ENCODE measurements at regions not wholly inside any gene's neighbourhood (a gene's known extent, or its start where the extent isn't known, plus 50 kb on each side); places are given as distances from the start of the nearest gene placed in this dataset.
"Not testable (repeated sequence)": the region's sequence is repeated elsewhere in the genome, so short reads cannot be mapped to it uniquely, and the experiment has no call there.

DNA sequence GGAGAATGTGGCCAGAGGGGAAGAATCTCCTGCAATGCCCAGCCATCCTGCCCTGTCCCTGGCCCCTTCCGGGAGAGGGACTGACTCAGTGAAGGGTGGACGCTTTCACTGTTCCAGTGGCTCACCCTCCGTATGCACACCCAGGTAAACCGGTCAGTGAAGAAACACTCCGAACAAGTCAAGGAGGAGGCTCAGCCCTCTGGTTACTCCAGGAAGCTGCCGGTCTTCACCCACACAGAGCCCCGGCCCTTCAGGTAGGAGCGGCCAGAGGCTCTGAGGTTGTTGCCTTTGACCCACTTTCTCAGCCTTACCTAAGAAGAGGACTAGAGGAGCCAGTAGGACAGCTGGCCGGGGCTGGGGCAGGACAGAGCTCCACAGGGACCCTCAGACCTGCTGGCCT, 4419.8 kb upstream of the TPTE start:
- H3K4me1 ChIP-seq; H3K4me3 ChIP-seq; FAIRE-seq; ATAC-seq; intact Hi-C loops (cut with DNase I); H3K9me3 ChIP-seq; H3K36me3 ChIP-seq; H3K27ac ChIP-seq; H3K27me3 ChIP-seq; DNase-seq: not testable (repeated sequence)
- WGBS, 2 donors: no CpG with 5 or more reads among the region's 9 CpGs

DNA sequence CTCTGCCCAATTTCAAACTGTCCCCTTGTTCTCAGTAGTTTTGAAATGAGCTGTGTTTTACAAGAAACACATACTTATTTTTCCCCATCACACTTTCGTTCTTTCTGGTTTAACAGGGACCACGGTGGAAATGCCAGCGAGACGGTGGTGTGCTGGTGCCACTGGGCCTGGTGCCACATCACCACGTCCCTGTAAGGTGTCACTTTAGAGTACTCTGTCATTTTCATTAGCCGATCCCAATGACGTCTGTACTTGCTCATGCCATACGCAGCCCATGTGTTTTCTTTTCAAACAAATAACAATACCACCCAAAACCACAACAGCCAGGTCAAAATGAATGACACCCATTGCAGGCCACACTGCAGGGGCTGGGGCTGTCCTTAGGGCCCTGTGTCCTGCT, 4416.8 kb upstream of the TPTE start:
- ATAC-seq; intact Hi-C loops (cut with DNase I); H3K4me1 ChIP-seq; H3K36me3 ChIP-seq; H3K9me3 ChIP-seq; H3K4me3 ChIP-seq; H3K27ac ChIP-seq; DNase-seq; H3K27me3 ChIP-seq; FAIRE-seq: not testable (repeated sequence)
- WGBS, 2 donors: no CpG with 5 or more reads among the region's 8 CpGs

DNA sequence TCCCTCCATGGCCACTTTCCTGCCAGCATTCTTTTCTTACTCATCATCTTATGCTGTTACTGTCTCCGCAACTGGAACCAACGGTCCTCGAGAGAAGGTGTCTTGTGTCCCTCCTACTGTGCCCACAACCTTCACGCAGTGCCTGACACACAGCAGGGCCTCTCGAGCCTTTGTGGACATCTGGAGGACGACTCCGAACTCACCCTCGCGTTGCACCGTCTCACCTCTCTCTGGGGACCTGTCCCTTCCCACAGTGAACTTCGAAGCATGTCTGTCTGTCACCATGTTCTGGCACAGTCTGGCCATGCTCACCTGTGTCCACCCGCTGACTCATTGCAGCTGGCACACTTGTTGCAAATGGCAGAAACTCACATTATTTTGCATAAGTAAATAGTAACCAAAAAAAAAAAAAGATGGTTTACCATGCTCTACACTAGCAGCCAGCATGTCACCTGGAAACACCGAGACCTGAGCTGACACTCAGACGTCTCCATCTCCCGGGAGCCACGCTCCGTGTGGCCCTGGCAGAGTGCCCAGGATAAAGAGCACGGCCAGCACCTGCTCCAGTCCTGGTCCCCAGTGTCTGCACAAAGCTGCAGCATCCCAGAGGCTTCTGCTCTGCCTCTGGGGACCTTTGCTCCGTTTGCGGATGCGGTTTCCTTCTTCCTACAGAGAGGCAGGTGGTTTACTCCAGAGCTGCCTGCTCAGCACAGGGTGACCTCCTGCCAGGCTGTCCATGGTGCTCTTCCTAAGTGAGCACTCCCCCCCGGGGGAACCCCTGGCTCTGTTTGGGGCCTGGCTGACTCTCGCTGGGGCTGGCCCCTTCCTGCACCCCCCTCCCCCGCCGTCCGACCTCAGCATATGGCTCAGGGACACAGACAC, 4414.5 kb upstream of the TPTE start:
- H3K9me3 ChIP-seq; H3K27me3 ChIP-seq; FAIRE-seq; H3K4me3 ChIP-seq; H3K36me3 ChIP-seq; intact Hi-C loops (cut with DNase I); H3K27ac ChIP-seq; H3K4me1 ChIP-seq: not testable (repeated sequence)
- ATAC-seq: peak; percentile 63 to 82 (median 68)
- peak in 5 of 6 donors; percentile 10 to 50 (median 30) for DNase-seq
- no CpG with 5 or more reads among the region's 26 CpGs for WGBS, 2 donors

DNA sequence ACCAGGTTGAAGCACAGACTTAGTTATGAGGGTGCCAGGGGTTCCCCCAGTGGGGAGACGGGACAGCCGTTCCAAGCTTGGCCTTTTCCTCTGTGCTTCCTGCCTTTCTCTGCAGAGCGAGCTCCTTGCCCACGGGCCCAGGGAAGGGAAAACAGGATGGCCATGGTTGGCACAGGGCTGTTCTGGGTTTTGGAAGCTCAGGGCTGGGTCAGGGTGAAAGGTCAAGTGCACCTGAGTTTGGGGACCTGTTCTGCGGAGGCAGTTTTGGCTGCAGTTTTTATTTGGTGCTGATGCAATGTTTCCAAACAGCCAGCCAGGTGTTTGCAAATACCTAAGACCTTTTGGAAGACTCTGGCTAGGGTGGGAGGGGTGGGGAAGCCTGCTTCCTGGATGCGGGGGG, 4412.5 kb upstream of the TPTE start:
- H3K4me3 ChIP-seq; H3K27ac ChIP-seq; H3K36me3 ChIP-seq; DNase-seq; H3K27me3 ChIP-seq; H3K4me1 ChIP-seq; FAIRE-seq; ATAC-seq; intact Hi-C loops (cut with DNase I); H3K9me3 ChIP-seq: not testable (repeated sequence)
- WGBS, 2 donors: no CpG with 5 or more reads among the region's 6 CpGs

DNA sequence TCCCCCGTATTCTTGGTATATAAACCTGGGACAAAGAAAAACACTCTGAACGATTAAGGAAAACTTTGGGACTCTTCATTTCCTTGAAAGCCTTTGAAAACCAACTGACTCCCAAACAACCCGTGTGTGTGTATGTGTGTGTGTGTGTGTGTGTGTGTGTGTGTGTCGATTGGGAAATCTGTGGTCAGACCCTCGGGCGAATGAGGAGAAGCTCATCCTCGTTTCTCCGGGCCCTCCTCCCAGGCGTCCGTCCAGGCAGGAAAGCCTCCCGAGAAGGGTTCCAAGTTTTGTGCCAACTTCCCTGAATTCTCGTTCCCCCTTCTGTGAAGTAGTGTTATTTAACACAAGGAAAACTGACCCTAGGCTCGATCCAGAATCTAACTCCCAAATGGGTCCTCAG, 4411.6 kb upstream of the TPTE start:
- H3K27ac ChIP-seq; FAIRE-seq; H3K27me3 ChIP-seq; intact Hi-C loops (cut with DNase I); H3K4me1 ChIP-seq; H3K4me3 ChIP-seq; H3K36me3 ChIP-seq; H3K9me3 ChIP-seq: not testable (repeated sequence)
- DNase-seq (peak in 4 of 6 donors; percentile 4 to 35 (median 13)), ATAC-seq (peak in 1 of 4 donors; percentile 4)
- WGBS, 2 donors: 70% methylated on average over 2 of the region's 13 CpGs; no CpG with 5 or more reads in 1 of the 2 donors

DNA sequence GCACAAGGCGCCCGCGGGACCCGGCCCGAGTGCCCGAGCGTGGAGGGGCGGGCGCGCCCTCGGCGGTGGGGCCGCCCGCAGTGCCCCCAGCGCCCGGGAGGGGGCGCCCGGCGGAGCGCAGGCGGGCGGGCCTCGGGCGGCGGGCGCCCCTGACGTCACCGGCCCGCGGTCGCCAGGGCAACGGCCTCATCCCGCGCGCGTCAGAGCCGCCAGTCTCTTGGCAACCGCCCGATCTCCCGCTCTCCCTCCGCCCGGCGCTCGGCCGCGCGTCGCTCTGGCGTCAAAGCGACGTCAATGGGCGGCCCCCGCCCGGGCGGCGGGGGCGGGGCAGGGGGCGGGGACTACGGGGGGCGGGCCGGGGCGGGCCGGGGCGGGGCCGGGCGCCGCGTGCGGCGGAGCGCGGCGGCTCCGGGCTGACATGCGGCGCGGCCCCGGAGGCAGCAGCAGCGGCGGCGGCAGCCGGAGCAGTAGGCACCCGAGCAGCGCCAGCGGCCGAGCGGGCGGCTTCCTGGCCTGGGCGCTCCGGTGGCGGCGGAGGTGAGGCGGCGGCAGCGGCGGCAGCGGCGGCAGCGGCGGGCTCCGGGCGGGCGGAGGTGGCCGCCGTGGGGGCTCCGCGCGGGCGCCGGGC, 4410.6 kb upstream of the TPTE start:
- H3K27me3 ChIP-seq; H3K27ac ChIP-seq; H3K4me1 ChIP-seq; FAIRE-seq; H3K36me3 ChIP-seq; H3K4me3 ChIP-seq; DNase-seq; intact Hi-C loops (cut with DNase I); H3K9me3 ChIP-seq: not testable (repeated sequence)
- WGBS, 2 donors: no CpG with 5 or more reads among the region's 110 CpGs
- ATAC-seq: peak; percentile 51 to 79 (median 74)

DNA sequence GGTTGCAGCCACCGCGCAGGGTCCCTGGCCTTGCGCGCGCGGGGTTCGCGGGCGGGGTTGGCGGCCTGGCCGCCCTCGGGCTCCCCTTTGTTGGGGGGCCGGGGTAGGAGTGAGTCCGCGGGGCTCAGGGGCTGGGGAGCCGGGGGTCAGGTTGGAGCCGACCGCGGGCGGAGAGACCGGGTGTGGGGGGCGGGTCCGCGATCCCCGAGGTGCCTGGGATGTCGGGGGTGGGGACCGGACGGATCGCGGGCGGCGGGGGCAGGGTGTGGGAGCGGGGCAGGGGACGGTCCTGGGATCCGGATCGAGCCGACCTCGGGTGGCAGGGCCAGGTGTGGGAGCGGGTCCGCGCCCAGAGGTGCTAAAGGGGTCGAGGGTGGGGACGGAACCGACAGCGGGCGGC, 4410.0 kb upstream of the TPTE start:
- WGBS, 2 donors: no CpG with 5 or more reads among the region's 46 CpGs
- H3K4me1 ChIP-seq; H3K27ac ChIP-seq; H3K27me3 ChIP-seq; H3K36me3 ChIP-seq; H3K9me3 ChIP-seq; intact Hi-C loops (cut with DNase I); H3K4me3 ChIP-seq; FAIRE-seq: not testable (repeated sequence)
- ATAC-seq: peak; percentile 1 to 17 (median 8)
- peak in 5 of 6 donors; percentile 10 to 66 (median 56) for DNase-seq

DNA sequence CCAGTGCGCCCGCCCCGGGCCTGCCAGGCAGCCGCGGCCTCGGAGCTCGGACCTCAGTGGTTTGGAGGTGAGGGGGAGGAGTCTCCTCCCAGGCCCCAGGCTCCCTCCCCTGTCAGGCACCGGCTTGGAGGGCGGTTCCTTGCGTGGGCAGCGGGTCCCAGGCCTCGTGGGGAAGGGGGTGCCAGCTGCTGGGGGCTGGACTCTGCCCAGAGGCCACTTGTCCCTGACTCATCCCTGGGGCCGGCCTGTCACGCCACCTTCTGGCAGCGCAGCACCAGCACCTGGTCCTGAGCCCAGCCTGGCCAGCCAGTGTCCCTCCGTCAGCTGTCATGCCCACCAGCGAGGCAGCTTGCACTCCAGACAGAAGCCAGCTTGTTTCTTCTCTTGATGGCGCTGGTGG, 4403.0 kb upstream of the TPTE start:
- H3K36me3 ChIP-seq; H3K27me3 ChIP-seq; intact Hi-C loops (cut with DNase I); H3K4me3 ChIP-seq; FAIRE-seq; H3K27ac ChIP-seq; H3K9me3 ChIP-seq; H3K4me1 ChIP-seq: not testable (repeated sequence)
- peak in 4 of 6 donors; percentile 27 to 64 (median 45) for DNase-seq
- ATAC-seq: peak in 2 of 4 donors; percentile 3 to 16
- 97% methylated on average over 5 of the region's 18 CpGs; no CpG with 5 or more reads in 1 of the 2 donors for WGBS, 2 donors

DNA sequence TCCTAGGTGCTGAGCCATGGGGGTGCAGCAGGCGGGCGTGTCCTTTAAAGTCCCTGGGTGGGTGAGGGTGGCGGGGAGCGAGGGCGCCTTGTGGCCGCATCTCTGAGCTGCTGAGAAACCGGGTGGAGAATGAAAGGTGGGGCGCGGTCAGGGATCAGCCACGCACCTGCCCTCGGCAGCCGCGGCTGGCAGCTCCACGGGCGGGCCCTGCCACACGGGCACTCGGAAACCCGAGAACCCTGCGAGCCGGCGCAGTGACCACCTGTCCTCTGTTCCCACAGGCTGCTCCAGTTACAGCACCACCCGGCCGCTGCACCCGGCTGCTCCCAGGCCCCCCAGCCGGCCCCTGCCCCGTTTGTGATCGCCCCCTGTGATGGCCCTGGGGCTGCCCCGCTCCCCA, 4400.5 kb upstream of the TPTE start:
- H3K4me1 ChIP-seq; H3K27me3 ChIP-seq; FAIRE-seq; H3K27ac ChIP-seq; H3K9me3 ChIP-seq; H3K36me3 ChIP-seq; intact Hi-C loops (cut with DNase I); H3K4me3 ChIP-seq: not testable (repeated sequence)
- WGBS, 2 donors: 97 to 98% methylated on average over 8 to 14 of the region's 28 CpGs
- DNase-seq (peak in 3 of 6 donors; percentile 17 to 55 (median 26)), ATAC-seq (peak in 1 of 4 donors; percentile 3)

DNA sequence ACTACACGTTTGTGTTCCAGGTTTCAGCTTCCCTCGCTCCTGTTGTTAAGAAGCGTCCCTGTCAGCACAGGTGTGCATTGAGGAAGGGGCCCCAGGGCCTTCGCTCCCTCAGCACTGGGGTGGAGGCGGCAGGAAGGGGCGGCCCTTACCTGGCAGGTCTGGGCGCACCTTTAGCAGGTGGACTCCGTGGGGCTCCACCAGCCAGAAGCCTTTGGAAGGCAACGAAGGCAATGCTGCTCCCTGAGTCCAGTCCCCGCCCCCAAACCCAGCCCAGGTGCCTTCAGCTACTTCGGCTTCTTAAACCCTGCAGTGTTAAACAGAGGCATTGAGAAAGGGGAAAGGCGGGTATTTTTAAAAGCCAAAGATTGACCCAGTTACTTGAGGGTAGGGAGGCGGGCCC, 4398.8 kb upstream of the TPTE start:
- 84 to 88% methylated on average over 4 to 9 of the region's 13 CpGs for WGBS, 2 donors
- H3K4me1 ChIP-seq; H3K27ac ChIP-seq; H3K9me3 ChIP-seq; H3K4me3 ChIP-seq; H3K27me3 ChIP-seq; FAIRE-seq; H3K36me3 ChIP-seq; ATAC-seq; intact Hi-C loops (cut with DNase I): not testable (repeated sequence)
- peak in 2 of 6 donors; percentile 21 to 35 for DNase-seq

DNA sequence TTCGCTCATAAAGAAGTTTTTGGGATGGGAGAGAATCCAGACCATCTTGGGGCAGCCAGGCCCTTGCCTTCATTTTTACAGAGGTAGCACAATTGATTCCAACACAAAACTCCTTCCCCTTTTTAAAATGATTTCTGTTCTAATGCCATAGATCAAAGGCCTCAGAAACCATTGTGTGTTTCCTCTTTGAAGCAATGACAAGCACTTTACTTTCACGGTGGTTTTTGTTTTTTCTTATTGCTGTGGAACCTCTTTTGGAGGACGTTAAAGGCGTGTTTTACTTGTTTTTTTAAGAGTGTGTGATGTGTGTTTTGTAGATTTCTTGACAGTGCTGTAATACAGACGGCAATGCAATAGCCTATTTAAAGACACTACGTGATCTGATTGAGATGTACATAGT, 4398.2 kb upstream of the TPTE start:
- H3K9me3 ChIP-seq; DNase-seq; H3K4me3 ChIP-seq; H3K27ac ChIP-seq; intact Hi-C loops (cut with DNase I); H3K4me1 ChIP-seq; FAIRE-seq; ATAC-seq; H3K27me3 ChIP-seq; H3K36me3 ChIP-seq: not testable (repeated sequence)
- WGBS, 2 donors: no CpG with 5 or more reads among the region's 6 CpGs

DNA sequence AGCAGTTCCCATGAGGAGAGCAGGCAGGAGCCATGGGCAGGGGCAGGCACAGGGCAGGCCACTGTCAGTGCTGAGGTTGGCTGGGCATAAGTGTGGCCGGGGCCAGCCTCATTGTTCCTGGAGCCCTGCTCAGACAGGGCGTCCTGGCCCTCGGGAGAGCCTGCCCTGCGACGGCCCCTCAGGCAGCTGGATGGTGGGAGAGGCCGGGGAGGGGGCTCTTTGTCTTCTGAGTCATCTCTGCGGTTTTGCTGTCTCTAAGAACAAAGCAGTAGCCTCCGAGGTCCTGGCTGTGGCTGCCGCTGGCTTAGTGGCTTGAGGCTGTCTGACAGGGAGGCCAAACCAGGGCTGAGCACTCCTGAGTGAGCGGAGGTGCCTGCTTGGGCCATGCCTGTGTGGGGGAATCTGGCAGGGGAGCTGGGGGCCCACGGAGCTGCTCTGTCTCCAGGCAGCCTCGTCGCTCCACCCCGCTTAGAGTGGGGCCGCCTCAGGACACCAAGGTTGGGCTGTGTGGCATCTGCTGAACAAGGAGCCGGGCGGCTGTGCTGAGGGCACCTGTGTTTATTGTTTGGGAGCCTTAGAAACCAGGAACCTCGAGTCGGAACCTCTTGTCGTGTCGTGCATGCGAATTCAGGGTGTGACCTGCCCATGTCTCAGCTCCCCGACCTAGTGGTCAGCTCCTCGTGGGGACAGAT, 4395.7 kb upstream of the TPTE start:
- H3K27ac ChIP-seq; H3K4me3 ChIP-seq; intact Hi-C loops (cut with DNase I); H3K9me3 ChIP-seq; H3K4me1 ChIP-seq; H3K36me3 ChIP-seq; H3K27me3 ChIP-seq; FAIRE-seq: not testable (repeated sequence)
- DNase-seq: peak in 4 of 6 donors; percentile 33 to 60 (median 48)
- WGBS, 2 donors: 82 to 84% methylated on average over 6 to 7 of the region's 24 CpGs
- ATAC-seq: peak in 2 of 4 donors; percentile 28 to 33

Measured in pancreas (tissue), 10 donors.